Vagina (tissue), 2 donors: ENCODE measurements at regions not wholly inside any gene's neighbourhood (a gene's known extent, or its start where the extent isn't known, plus 50 kb on each side); places are given as distances from the start of the nearest gene placed in this dataset.
"Not testable (repeated sequence)": the region's sequence is repeated elsewhere in the genome, so short reads cannot be mapped to it uniquely, and the experiment has no call there.

Source experiments
- DNase-seq, 2 donors: peaks; one replicate each; pipeline ENCODE4 v3.0.0-alpha.2; 2017; ENCODE audit errors: extremely low spot score in 2 of 2
- H3K27ac ChIP-seq: fragments of 200-600 bp; sonication (generic); one replicate; pipeline ENCODE4 v1.5.1; 2019
- H3K27me3 ChIP-seq: fragments of 200-600 bp; sonication (generic); one replicate; pipeline ENCODE4 v1.5.1; 2019
- H3K36me3 ChIP-seq, 2 donors: fragments of 200-600 bp; sonication (generic); one replicate each; pipeline ENCODE4 v1.5.1; 2017 to 2019
- H3K4me1 ChIP-seq: fragments of 200-600 bp; sonication (generic); one replicate; pipeline ENCODE4 v1.5.1; 2019
- H3K4me3 ChIP-seq, 2 donors: fragments of 200-600 bp; sonication (generic); 1 replicate in 1 of 2; 2 replicates in 1 of 2; pipeline ENCODE4 v1.5.1; 2016 to 2019
- H3K9me3 ChIP-seq: fragments of 200-600 bp; sonication (generic); one replicate; pipeline ENCODE4 v1.5.1; 2019
- POLR2A ChIP-seq, 2 donors: fragments of 450-650 bp; IDR thresholded peaks; one replicate each; pipeline ENCODE4 v1.6.1; 2017; ENCODE audit warnings: antibody characterized with exemption in 2 of 2, mild to moderate bottlenecking in 2 of 2, moderate library complexity in 2 of 2
- POLR2AphosphoS5 ChIP-seq, 2 donors: sonication (generic); formaldehyde crosslinking; IDR thresholded peaks; one replicate each; pipeline ENCODE4 v1.9.0; 2017; ENCODE audit warnings: antibody characterized with exemption in 2 of 2, mild to moderate bottlenecking in 2 of 2, low read depth in 1 of 2; ENCODE audit not compliant: insufficient read depth in 1 of 2
- intact Hi-C: fragments of 100-400 bp; cut with DNase I; formaldehyde crosslinking; loops from one replicate; pipeline ENCODE4 v1.15.1; 2023
- TF ChIP-seq, protein P1 (sequence below), 3 experiments: fragments of 450-650 bp in 2 of 3; fragments of 200-600 bp in 1 of 3; sonication (generic) in 1 of 3; IDR thresholded peaks; one replicate each; pipeline ENCODE4 v1.5.1; 2017 to 2019; ENCODE audit warnings: antibody characterized with exemption in 3 of 3, mild to moderate bottlenecking in 2 of 3, moderate library complexity in 2 of 3

DNA sequence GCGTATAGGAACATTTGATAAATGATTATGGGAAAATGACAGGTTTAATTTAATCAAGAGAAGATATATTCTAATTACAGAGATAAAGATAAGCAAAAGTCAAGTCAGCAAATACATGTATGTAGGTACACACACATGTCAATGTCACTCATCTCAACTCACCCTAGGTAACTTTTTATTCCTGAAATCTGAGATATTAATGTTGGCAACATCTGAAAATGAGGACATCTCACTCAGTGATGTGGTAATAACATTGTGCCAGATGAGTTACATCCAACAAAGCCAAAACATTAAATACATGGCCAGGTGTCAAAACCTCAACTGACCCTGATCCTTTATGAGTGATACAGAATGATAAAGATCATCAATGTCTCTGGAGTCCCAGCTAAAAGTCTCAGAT is 363.3 kb upstream of the F9 start:
- H3K36me3 ChIP-seq: no peaks in the 10 kb centered on the region
- no peaks in the 10 kb centered on the region for H3K4me1 ChIP-seq
- intact Hi-C loops: no loop called here
- no peak overlapping the region for H3K4me3 ChIP-seq
- H3K27ac ChIP-seq: no peak overlapping the region
- no peak for DNase-seq
- H3K27me3 ChIP-seq: no peaks in the 10 kb centered on the region
- no peak for TF ChIP-seq POLR2A (IDR thresholded peaks at IDR 0.05)
- TF ChIP-seq, protein P1, sequence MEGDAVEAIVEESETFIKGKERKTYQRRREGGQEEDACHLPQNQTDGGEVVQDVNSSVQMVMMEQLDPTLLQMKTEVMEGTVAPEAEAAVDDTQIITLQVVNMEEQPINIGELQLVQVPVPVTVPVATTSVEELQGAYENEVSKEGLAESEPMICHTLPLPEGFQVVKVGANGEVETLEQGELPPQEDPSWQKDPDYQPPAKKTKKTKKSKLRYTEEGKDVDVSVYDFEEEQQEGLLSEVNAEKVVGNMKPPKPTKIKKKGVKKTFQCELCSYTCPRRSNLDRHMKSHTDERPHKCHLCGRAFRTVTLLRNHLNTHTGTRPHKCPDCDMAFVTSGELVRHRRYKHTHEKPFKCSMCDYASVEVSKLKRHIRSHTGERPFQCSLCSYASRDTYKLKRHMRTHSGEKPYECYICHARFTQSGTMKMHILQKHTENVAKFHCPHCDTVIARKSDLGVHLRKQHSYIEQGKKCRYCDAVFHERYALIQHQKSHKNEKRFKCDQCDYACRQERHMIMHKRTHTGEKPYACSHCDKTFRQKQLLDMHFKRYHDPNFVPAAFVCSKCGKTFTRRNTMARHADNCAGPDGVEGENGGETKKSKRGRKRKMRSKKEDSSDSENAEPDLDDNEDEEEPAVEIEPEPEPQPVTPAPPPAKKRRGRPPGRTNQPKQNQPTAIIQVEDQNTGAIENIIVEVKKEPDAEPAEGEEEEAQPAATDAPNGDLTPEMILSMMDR (IDR thresholded peaks at IDR 0.05): no peak
- no peak for TF ChIP-seq POLR2AphosphoS5 (IDR thresholded peaks at IDR 0.05; ENCODE audit: insufficient read depth in 1 of 2, low read depth in 1 of 2)
- H3K9me3 ChIP-seq: no peaks in the 10 kb centered on the region

DNA sequence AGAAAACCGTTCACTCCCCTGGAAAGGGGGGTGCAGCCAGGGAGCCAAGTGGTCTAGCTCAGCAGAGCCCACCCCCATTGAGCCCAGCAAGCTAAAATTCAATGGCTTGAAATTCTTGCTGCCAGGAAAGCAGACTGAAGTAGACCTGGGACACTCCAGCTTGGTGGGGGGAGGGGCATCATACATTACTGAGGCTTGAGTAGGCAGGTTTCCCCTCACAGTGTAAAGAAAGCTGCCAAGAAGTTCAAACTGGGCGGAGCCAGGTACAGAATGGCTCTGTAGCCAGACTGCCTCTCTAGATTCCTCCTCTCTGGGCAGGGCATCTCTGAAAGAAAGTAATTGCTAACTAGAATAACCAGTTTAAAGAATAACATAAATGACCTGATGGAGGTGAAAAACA is 372.3 kb upstream of the F9 start:
- Histone ChIP-seq H3K27me3 (no peaks in the 10 kb centered on the region), H3K36me3 (no peaks in the 10 kb centered on the region), H3K4me3 (no peak overlapping the region), H3K9me3 (no peaks in the 10 kb centered on the region), H3K4me1 (no peaks in the 10 kb centered on the region), H3K27ac (no peak overlapping the region)
- DNase-seq: no peak
- TF ChIP-seq POLR2AphosphoS5 (IDR thresholded peaks at IDR 0.05; ENCODE audit: insufficient read depth in 1 of 2, low read depth in 1 of 2) (no peak), POLR2A (IDR thresholded peaks at IDR 0.05) (no peak)
- TF ChIP-seq, protein P1 (IDR thresholded peaks at IDR 0.05): no peak
- intact Hi-C loops: no loop called here

DNA sequence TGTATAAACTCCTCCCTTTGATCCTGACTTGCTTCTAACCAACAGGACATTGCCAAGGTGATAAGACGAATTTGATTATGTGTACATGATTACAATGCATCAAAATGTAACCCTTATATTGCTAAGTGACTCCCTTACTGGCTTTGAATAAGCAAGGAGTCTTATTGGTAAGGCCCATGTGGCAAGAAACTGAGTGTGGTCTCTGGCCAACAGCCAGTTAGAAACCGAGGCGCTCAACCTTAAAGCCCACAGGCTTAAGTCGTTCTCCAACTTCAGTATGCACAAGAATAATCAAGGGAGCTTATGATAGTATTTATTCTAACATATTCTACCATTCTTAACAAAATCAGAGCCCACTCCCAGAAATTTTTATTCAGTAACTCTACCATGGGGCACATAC is 374.2 kb upstream of the F9 start:
- Histone ChIP-seq H3K4me3 (no peak overlapping the region), H3K27ac (no peak overlapping the region), H3K9me3 (no peaks in the 10 kb centered on the region), H3K4me1 (no peaks in the 10 kb centered on the region), H3K27me3 (no peaks in the 10 kb centered on the region), H3K36me3 (no peaks in the 10 kb centered on the region)
- TF ChIP-seq, protein P1 (IDR thresholded peaks at IDR 0.05): no peak
- no peak for TF ChIP-seq POLR2AphosphoS5 (IDR thresholded peaks at IDR 0.05; ENCODE audit: insufficient read depth in 1 of 2, low read depth in 1 of 2)
- TF ChIP-seq POLR2A (IDR thresholded peaks at IDR 0.05): no peak
- intact Hi-C loops: no loop called here
- DNase-seq: no peak

DNA sequence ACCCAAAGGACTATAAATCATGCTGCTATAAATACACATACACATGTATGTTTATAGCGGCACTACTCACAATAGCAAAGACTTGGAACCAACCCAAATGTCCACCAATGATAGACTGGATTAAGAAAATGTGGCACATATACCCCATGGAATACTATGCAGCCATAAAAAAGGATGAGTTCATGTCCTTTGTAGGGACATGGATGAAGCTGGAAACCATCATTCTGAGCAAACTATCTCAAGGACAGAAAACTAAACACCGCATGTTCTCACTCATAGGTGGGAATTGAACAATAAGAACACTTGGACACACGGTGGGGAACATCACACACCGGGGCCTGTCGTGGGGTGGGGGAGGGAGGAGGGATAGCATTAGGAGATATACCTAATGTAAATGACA is 383.9 kb upstream of the F9 start:
- H3K9me3 ChIP-seq, H3K27me3 ChIP-seq, H3K4me3 ChIP-seq, H3K36me3 ChIP-seq, H3K27ac ChIP-seq, intact Hi-C loops, H3K4me1 ChIP-seq, DNase-seq: not testable (repeated sequence)

DNA sequence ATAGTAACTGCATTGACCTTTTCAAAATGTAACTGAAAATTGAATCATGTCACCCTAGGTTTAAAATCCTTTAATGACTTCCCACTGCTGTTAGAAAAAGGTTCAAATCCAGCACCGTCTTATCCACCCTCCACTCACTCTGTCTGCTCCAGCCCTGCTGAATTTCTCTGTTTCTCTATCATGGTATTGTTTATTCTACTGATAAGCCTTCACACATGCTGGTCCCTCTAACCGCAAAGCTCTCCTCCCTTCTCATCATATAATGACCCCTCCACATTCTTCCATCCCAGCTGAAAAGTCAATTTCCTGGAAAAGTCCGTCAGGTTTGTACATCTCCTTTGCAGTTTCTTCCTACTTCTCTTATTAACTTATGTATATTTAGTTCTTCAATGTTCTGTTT is 389.2 kb upstream of the F9 start:
- H3K36me3 ChIP-seq: no peaks in the 10 kb centered on the region
- intact Hi-C loops: no loop called here

More for the DNA sequence above, 389.2 kb upstream of the F9 start:
- Histone ChIP-seq H3K9me3 (no peaks in the 10 kb centered on the region), H3K27me3 (no peaks in the 10 kb centered on the region), H3K4me1 (no peaks in the 10 kb centered on the region), H3K4me3 (no peak overlapping the region), H3K27ac (no peak overlapping the region)
- no peak for DNase-seq
- no peak for TF ChIP-seq POLR2A (IDR thresholded peaks at IDR 0.05)
- TF ChIP-seq, protein P1 (IDR thresholded peaks at IDR 0.05): no peak
- no peak for TF ChIP-seq POLR2AphosphoS5 (IDR thresholded peaks at IDR 0.05; ENCODE audit: insufficient read depth in 1 of 2, low read depth in 1 of 2)
